ENCODE measurements at regions not wholly inside any gene's neighbourhood (a gene's known extent, or its start where the extent isn't known, plus 50 kb on each side); places are given as distances from the start of the nearest gene placed in this dataset.

- TF ChIP-seq EP300 (IDR thresholded peaks at IDR 0.05) (no peak), CTCF (IDR thresholded peaks at IDR 0.05) (no peak)
These were observed 62.8 kb downstream of the FHIP1A start for GRCh38 chr4:151471728-151472127.

All from suprapubic skin (tissue), 3 donors.